OCI-M2 (cell line): ENCODE measurements at regions not wholly inside any gene's neighbourhood (a gene's known extent, or its start where the extent isn't known, plus 50 kb on each side); places are given as distances from the start of the nearest gene placed in this dataset.
"Not testable (repeated sequence)": the region's sequence is repeated elsewhere in the genome, so short reads cannot be mapped to it uniquely, and the experiment has no call there.

Experiments
- DNase-seq: peaks from one replicate; lab custom pipeline; 2025; ENCODE audit not compliant: unreplicated experiment; lab: John Stamatoyannopoulos, UW

GRCh38 chr3:163335429-163335828 lies 1742.9 kb downstream of the SI start:
- no peak for DNase-seq

- DNase-seq, result no peak
Measured at GRCh38 chr3:163328680-163329079, 1749.6 kb downstream of the SI start.

GRCh38 chr3:163327086-163327485 lies 1751.2 kb downstream of the SI start:
- DNase-seq, result no peak

- DNase-seq, result no peak
Measured at GRCh38 chr3:163315786-163316185, 1762.5 kb downstream of the SI start.

- no peak for DNase-seq
Measured at GRCh38 chr3:163306405-163306804, 1771.9 kb downstream of the SI start.

- DNase-seq, result no peak
Measured at GRCh38 chr3:163273694-163274093, 1777.1 kb downstream of the OTOL1 start.

GRCh38 chr3:163266731-163267130 lies 1770.1 kb downstream of the OTOL1 start:
- no peak for DNase-seq

- DNase-seq, result no peak
Measured at GRCh38 chr3:163261618-163262017, 1765.0 kb downstream of the OTOL1 start.

GRCh38 chr3:163261056-163261455 lies 1764.4 kb downstream of the OTOL1 start:
- no peak for DNase-seq

GRCh38 chr3:163218336-163218735 lies 1721.7 kb downstream of the OTOL1 start:
- no peak for DNase-seq

- DNase-seq, result no peak
Measured at GRCh38 chr3:163213838-163214237, 1717.2 kb downstream of the OTOL1 start.

GRCh38 chr3:163196815-163197374 lies 1700.3 kb downstream of the OTOL1 start:
- DNase-seq, result no peak

- DNase-seq, result no peak
Measured at GRCh38 chr3:163196245-163196644, 1699.6 kb downstream of the OTOL1 start.

- no peak for DNase-seq
Measured at GRCh38 chr3:163185721-163186350, 1689.2 kb downstream of the OTOL1 start.

- no peak for DNase-seq
Measured at GRCh38 chr3:163175970-163176369, 1679.4 kb downstream of the OTOL1 start.

- DNase-seq, result not testable (repeated sequence)
Measured at GRCh38 chr3:163172513-163172912, 1675.9 kb downstream of the OTOL1 start.

GRCh38 chr3:163166197-163166596 lies 1669.6 kb downstream of the OTOL1 start:
- no peak for DNase-seq

GRCh38 chr3:163159306-163159705 lies 1662.7 kb downstream of the OTOL1 start:
- DNase-seq, result no peak

- DNase-seq, result no peak
Measured at GRCh38 chr3:163139600-163139999, 1643.0 kb downstream of the OTOL1 start.

GRCh38 chr3:163138258-163138657 lies 1641.7 kb downstream of the OTOL1 start:
- DNase-seq, result no peak

GRCh38 chr3:163132111-163132510 lies 1635.5 kb downstream of the OTOL1 start:
- DNase-seq, result no peak

GRCh38 chr3:163129287-163129686 lies 1632.7 kb downstream of the OTOL1 start:
- DNase-seq, result no peak

GRCh38 chr3:163126115-163126514 lies 1629.5 kb downstream of the OTOL1 start:
- DNase-seq, result no peak
